H1 (cell line): ENCODE measurements at regions not wholly inside any gene's neighbourhood (a gene's known extent, or its start where the extent isn't known, plus 50 kb on each side); places are given as distances from the start of the nearest gene placed in this dataset.

Source experiments
- CTCF ChIA-PET: fragments of 300-600 bp; sonication (Branson Sonifier 250); formaldehyde crosslinking; loops from one replicate; lab custom pipeline; 2021; ENCODE audit not compliant: partially characterized antibody; lab: Charles Lee
- POLR2A ChIA-PET: fragments of 300-600 bp; sonication (Branson Sonifier 250); formaldehyde crosslinking; loops from one replicate; lab custom pipeline; 2021; ENCODE audit warnings: inconsistent platforms; ENCODE audit not compliant: partially characterized antibody; lab: Charles Lee
- DNase-seq, 2 experiments: peaks; one replicate each; pipeline versions ENCODE4 v3.0.0 to v3.0.0-alpha.2; 2010 to 2022; ENCODE audit warnings: low spot score in 2 of 2, low read depth in 1 of 2, mixed read lengths in 1 of 2
- FAIRE-seq: peaks from 2 replicates; lab custom pipeline; 2011; peaks lifted over from hg19 to GRCh38; lab: Jason Lieb, UNC
- H2AFZ ChIP-seq: 2 replicates; pipeline ENCODE4 v1.8.1; 2012; ENCODE audit warnings: low read length, inconsistent platforms
- H2AK5ac ChIP-seq: 2 replicates; pipeline ENCODE4 v1.6.1; 2013; ENCODE audit warnings: low read depth, low read length
- H2BK120ac ChIP-seq: replicated peaks from 2 replicates; pipeline ENCODE3; 2013; ENCODE audit warnings: low read depth, low read length, inconsistent platforms
- H2BK12ac ChIP-seq: 2 replicates; pipeline ENCODE4 v1.6.1; 2013; ENCODE audit warnings: low read depth, low read length
- H2BK15ac ChIP-seq: 2 replicates; pipeline ENCODE4 v1.6.1; 2013; ENCODE audit warnings: low read length
- H2BK20ac ChIP-seq: 2 replicates; pipeline ENCODE4 v1.6.1; 2013; ENCODE audit warnings: low read length
- H2BK5ac ChIP-seq: 2 replicates; pipeline ENCODE4 v1.6.1; 2013; ENCODE audit warnings: low read depth, low read length
- H3K14ac ChIP-seq: 2 replicates; pipeline ENCODE4 v1.6.1; 2013; ENCODE audit warnings: inconsistent platforms; ENCODE audit not compliant: insufficient read length
- H3K18ac ChIP-seq: 2 replicates; pipeline ENCODE4 v1.6.1; 2013; ENCODE audit warnings: low read length; ENCODE audit errors: extremely low read depth
- H3K23ac ChIP-seq: 2 replicates; pipeline ENCODE4 v1.6.1; 2013; ENCODE audit warnings: inconsistent platforms; ENCODE audit not compliant: insufficient read length
- H3K23me2 ChIP-seq: 2 replicates; pipeline ENCODE4 v1.6.1; 2013; ENCODE audit warnings: low read depth, low read length
- H3K27ac ChIP-seq: 2 replicates; pipeline ENCODE4 v1.6.1; 2011; ENCODE audit warnings: low read depth, low read length, inconsistent platforms
- H3K27me3 ChIP-seq, 4 experiments: replicated peaks in 1 of 4; 1 replicate in 1 of 4; 2 replicates in 3 of 4; pipeline versions ENCODE4 v1.6.1 to v1.8.1; 2011 to 2013; ENCODE audit warnings: low read length in 3 of 4, mild to moderate bottlenecking in 3 of 4, inconsistent platforms in 2 of 4, mixed read lengths in 2 of 4, moderate library complexity in 1 of 4; ENCODE audit not compliant: control insufficient read depth in 3 of 4, insufficient read depth in 3 of 4; ENCODE audit errors: extremely low read depth in 1 of 4
- H3K36me3 ChIP-seq, 4 experiments: 2 replicates each; pipeline versions ENCODE4 v1.6.1 to v1.8.1; 2011 to 2013; ENCODE audit warnings: mild to moderate bottlenecking in 4 of 4, low read length in 3 of 4, moderate library complexity in 2 of 4, control low read depth in 1 of 4, inconsistent platforms in 1 of 4; ENCODE audit not compliant: insufficient read depth in 4 of 4, control insufficient read depth in 2 of 4
- H3K4ac ChIP-seq: replicated peaks from 2 replicates; pipeline ENCODE3; 2013; ENCODE audit warnings: low read length, low read depth, mixed read lengths, inconsistent platforms; ENCODE audit not compliant: insufficient read length
- H3K4me1 ChIP-seq, 4 experiments: replicated peaks in 1 of 4; 1 replicate in 1 of 4; 2 replicates in 3 of 4; pipeline versions ENCODE4 v1.6.1 to v1.8.1; 2011 to 2013; ENCODE audit warnings: low read length in 3 of 4, inconsistent platforms in 2 of 4, mixed read lengths in 1 of 4; ENCODE audit not compliant: insufficient read depth in 4 of 4, control insufficient read depth in 3 of 4
- H3K4me2 ChIP-seq, 2 experiments: 2 replicates each; pipeline versions ENCODE4 v1.6.1 to v1.8.1; 2011 to 2013; ENCODE audit warnings: low read depth in 2 of 2, low read length in 2 of 2, control low read depth in 1 of 2, inconsistent platforms in 1 of 2, mild to moderate bottlenecking in 1 of 2; ENCODE audit not compliant: insufficient read depth in 1 of 2
- H3K4me3 ChIP-seq, 4 experiments: fragments of 200-600, 300-600 bp in 1 of 4; sonication (generic), shearing (Covaris generic), sonication (Bioruptor Twin) in 1 of 4; 2 replicates each; pipeline versions ENCODE4 v1.5.1 to v1.8.1; 2011 to 2016; ENCODE audit warnings: low read length in 4 of 4, low read depth in 3 of 4, control low read depth in 2 of 4, inconsistent platforms in 2 of 4, mild to moderate bottlenecking in 2 of 4, mixed read lengths in 1 of 4, moderate library complexity in 1 of 4; ENCODE audit not compliant: insufficient read depth in 2 of 4; ENCODE audit errors: extremely low read depth in 1 of 4
- H3K56ac ChIP-seq: replicated peaks from 2 replicates; pipeline ENCODE3; 2013; ENCODE audit warnings: low read depth, mild to moderate bottlenecking, mixed read lengths, low read length, inconsistent platforms; ENCODE audit not compliant: insufficient read length
- H3K79me1 ChIP-seq: 2 replicates; pipeline ENCODE4 v1.6.1; 2013; ENCODE audit warnings: low read depth, low read length, control low read depth
- H3K79me2 ChIP-seq, 2 experiments: 2 replicates each; pipeline versions ENCODE4 v1.6.1 to v1.8.1; 2012 to 2013; ENCODE audit warnings: low read length in 2 of 2, mild to moderate bottlenecking in 2 of 2, inconsistent platforms in 1 of 2; ENCODE audit not compliant: insufficient read depth in 2 of 2, control insufficient read depth in 1 of 2
- H3K9ac ChIP-seq, 4 experiments: replicated peaks in 1 of 4; 1 replicate in 1 of 4; 2 replicates in 3 of 4; pipeline versions ENCODE4 v1.6.1 to v1.8.1; 2011 to 2013; ENCODE audit warnings: low read depth in 3 of 4, low read length in 3 of 4, control low read depth in 2 of 4, mild to moderate bottlenecking in 2 of 4, moderate library complexity in 2 of 4, inconsistent platforms in 1 of 4; ENCODE audit errors: extremely low read depth in 1 of 4
- H3K9me3 ChIP-seq, 2 experiments: 2 replicates each; pipeline versions ENCODE4 v1.6.1 to v1.8.1; 2012 to 2013; ENCODE audit warnings: mild to moderate bottlenecking in 2 of 2, moderate library complexity in 2 of 2, control low read depth in 1 of 2, inconsistent platforms in 1 of 2, low read depth in 1 of 2, low read length in 1 of 2, mixed read lengths in 1 of 2; ENCODE audit not compliant: insufficient read depth in 2 of 2
- H4K20me1 ChIP-seq, 2 experiments: replicated peaks in 1 of 2; 2 replicates each; pipeline versions ENCODE3 to v1.8.1; 2011 to 2013; ENCODE audit warnings: inconsistent platforms in 2 of 2, low read length in 2 of 2, mild to moderate bottlenecking in 1 of 2; ENCODE audit not compliant: insufficient read depth in 2 of 2, control insufficient read depth in 1 of 2
- H4K5ac ChIP-seq: 2 replicates; pipeline ENCODE4 v1.6.1; 2013; ENCODE audit warnings: low read length, low read depth, mixed read lengths, inconsistent platforms; ENCODE audit not compliant: insufficient read length
- H4K8ac ChIP-seq: 2 replicates; pipeline ENCODE4 v1.8.0; 2013; ENCODE audit warnings: mild to moderate bottlenecking, moderate library complexity, low read length, inconsistent platforms; ENCODE audit not compliant: insufficient read depth; ENCODE audit errors: extremely low read depth
- H4K91ac ChIP-seq: replicated peaks from 2 replicates; pipeline ENCODE3; 2013; ENCODE audit warnings: low read length, mixed read lengths, inconsistent platforms; ENCODE audit not compliant: insufficient read length
- BCL11A ChIP-seq, 2 experiments: IDR thresholded peaks; one replicate each; pipeline ENCODE4 v1.6.1; 2011; ENCODE audit warnings: low read depth in 2 of 2, low read length in 2 of 2, mild to moderate bottlenecking in 2 of 2
- CEBPB ChIP-seq: IDR thresholded peaks from 2 replicates; pipeline ENCODE4 v1.6.1; 2012; ENCODE audit warnings: low read depth, low read length
- CTCF ChIP-seq, 3 experiments: IDR thresholded peaks; 1 replicate in 2 of 3; 2 replicates in 1 of 3; pipeline versions ENCODE4 v1.5.1 to v1.6.1; 2011; ENCODE audit warnings: low read length in 3 of 3, mild to moderate bottlenecking in 3 of 3, inconsistent platforms in 2 of 3, low read depth in 1 of 3, moderate library complexity in 1 of 3; ENCODE audit not compliant: insufficient read depth in 1 of 3; ENCODE audit errors: control extremely low read depth in 1 of 3
- JUN ChIP-seq: IDR thresholded peaks from 2 replicates; pipeline ENCODE4 v1.6.1; 2011; ENCODE audit warnings: low read depth, mild to moderate bottlenecking, improper control_type of control experiment, low read length
- JUND ChIP-seq: IDR thresholded peaks from 2 replicates; pipeline ENCODE4 v1.6.1; 2011; ENCODE audit warnings: mild to moderate bottlenecking, improper control_type of control experiment, low read length
- MAFK ChIP-seq: IDR thresholded peaks from 2 replicates; pipeline ENCODE4 v1.6.1; 2012; ENCODE audit warnings: low read depth, mild to moderate bottlenecking, improper control_type of control experiment, low read length
- POLR2A ChIP-seq, 2 experiments: IDR thresholded peaks; 1 replicate in 1 of 2; 2 replicates in 1 of 2; pipeline ENCODE4 v1.6.1; 2011; ENCODE audit warnings: low read depth in 2 of 2, low read length in 2 of 2, mild to moderate bottlenecking in 2 of 2; ENCODE audit errors: control extremely low read depth in 1 of 2
- POU5F1 ChIP-seq: IDR thresholded peaks from 2 replicates; pipeline ENCODE4 v1.6.1; 2011; ENCODE audit warnings: low read depth, mild to moderate bottlenecking, low read length, moderate library complexity
- SP1 ChIP-seq: IDR thresholded peaks from 2 replicates; pipeline ENCODE4 v1.6.1; 2011; ENCODE audit warnings: low read depth, low read length
- SP4 ChIP-seq: IDR thresholded peaks from 2 replicates; pipeline ENCODE4 v1.6.1; 2012; ENCODE audit warnings: low read length, inconsistent platforms
- TBP ChIP-seq: IDR thresholded peaks from 2 replicates; pipeline ENCODE4 v1.6.1; 2011; ENCODE audit warnings: low read depth, low read length, improper control_type of control experiment
- TEAD4 ChIP-seq: IDR thresholded peaks from 2 replicates; pipeline ENCODE4 v1.6.1; 2012; ENCODE audit warnings: low read depth, low read length, inconsistent platforms, mixed read lengths
- ZNF274 ChIP-seq: IDR thresholded peaks from 2 replicates; pipeline ENCODE4 v1.7.0; 2012; ENCODE audit warnings: low read length, borderline replicate concordance; ENCODE audit errors: extremely low read depth
- WGBS, 2 experiments: shearing (Covaris generic) in 1 of 2; methylation state at CpG; one replicate each; pipeline versions ENCODE4 v1.1.6 to v1.1.7; 2013 to 2015; ENCODE audit warnings: low lambda C conversion rate in 2 of 2, mixed read lengths in 2 of 2, inconsistent platforms in 1 of 2, low coverage in 1 of 2, missing lambda C conversion rate in 1 of 2; ENCODE audit not compliant: insufficient replicate concordance in 2 of 2, insufficient coverage in 1 of 2, insufficient read length in 1 of 2; ENCODE audit errors: extremely low coverage in 1 of 2, missing lambda C conversion rate in 1 of 2; 5-methylcytosine and 5-hydroxymethylcytosine counted together

- H3K79me2 ChIP-seq = no peaks in the 10 kb centered on the region
- H2AK5ac ChIP-seq = no peak overlapping the region
- H3K36me3 ChIP-seq = no peaks in the 10 kb centered on the region
- no peaks in the 10 kb centered on the region for H4K20me1 ChIP-seq
- ChIA-PET CTCF (interaction anchor here (0.8 to 1.8 kb wide), 2 partner anchors 8 to 21 kb away, joined by 4 read pairs; no protein-coding TSS in a partner anchor), POLR2A (no interaction called here)
- DNase-seq (no peak), FAIRE-seq (no peak)
- H3K9ac ChIP-seq = no peak overlapping the region
- no peaks in the 10 kb centered on the region for H3K79me1 ChIP-seq
- H3K18ac ChIP-seq = no peak overlapping the region
- H3K4ac ChIP-seq = no peak overlapping the region
- no peak overlapping the region for H2BK15ac ChIP-seq
- 94% methylated on average over 4 of the region's 4 CpGs; no CpG with 5 or more reads in 1 of the 2 experiments for WGBS, 2 experiments
- H3K27me3 ChIP-seq = no peaks in the 10 kb centered on the region
- no peak overlapping the region for H4K5ac ChIP-seq
- no peak overlapping the region for H3K4me2 ChIP-seq
- H3K4me1 ChIP-seq = no peaks in the 10 kb centered on the region
- peaks cover 0 to 13% of the 10 kb centered on the region in 2 experiments; a peak in 2 of 4 replicates for H3K9me3 ChIP-seq
- H2BK5ac ChIP-seq = no peak overlapping the region
- no peak overlapping the region for H2AFZ ChIP-seq
- H3K23me2 ChIP-seq = no peaks in the 10 kb centered on the region
- no peak overlapping the region for H4K8ac ChIP-seq
- no peak overlapping the region for H2BK120ac ChIP-seq
- no peak overlapping the region for H3K14ac ChIP-seq
- no peak overlapping the region for H3K56ac ChIP-seq
- no peak overlapping the region for H3K27ac ChIP-seq
- H2BK20ac ChIP-seq = no peak overlapping the region
- no peak overlapping the region for H2BK12ac ChIP-seq
- H3K4me3 ChIP-seq = no peak overlapping the region
- no peak overlapping the region for H3K23ac ChIP-seq
- no peak overlapping the region for H4K91ac ChIP-seq
- TF ChIP-seq SP4 (no peak), TEAD4 (no peak), SP1 (no peak), JUN (no peak), JUND (no peak), ZNF274 (no peak), POU5F1 (no peak), TBP (no peak), CEBPB (no peak), MAFK (no peak), POLR2A (IDR thresholded peaks at IDR 0.05; ENCODE audit: control extremely low read depth in 1 of 2, low read depth in 2 of 2, low read length in 2 of 2) (no peak), BCL11A (IDR thresholded peaks at IDR 0.05; ENCODE audit: low read depth in 2 of 2, low read length in 2 of 2) (no peak), CTCF (IDR thresholded peaks at IDR 0.05; ENCODE audit: control extremely low read depth in 1 of 3, insufficient read depth in 1 of 3, low read depth in 1 of 3, low read length in 3 of 3) (no peak)
Measured at GRCh38 chr6:40049128-40049527, 114.9 kb upstream of the MOCS1 start.
